Activated T-cell treated with anti-CD3 and anti-CD28 coated beads, Interleukin-2, amount 50 U/mL, for 72 hours (primary cell): ENCODE measurements at regions not wholly inside any gene's neighbourhood (a gene's known extent, or its start where the extent isn't known, plus 50 kb on each side); places are given as distances from the start of the nearest gene placed in this dataset.

Experiments used
- ATAC-seq, 2 donors: fragments of 150-1000 bp; cut with Tn5 transposase; replicated peaks in 1 of 2; 2 replicates each; pipeline ENCODE4 v1.10.0; 2021; ENCODE audit warnings: moderate library complexity in 2 of 2, mild to moderate bottlenecking in 1 of 2
- DNase-seq, 2 donors: peaks; one replicate each; pipeline ENCODE4 v3.0.0; 2021 to 2022; ENCODE audit warnings: mixed read lengths in 1 of 2
- H3K27ac Mint-ChIP-seq: one replicate; pipeline ENCODE4 v1.8.0; 2022; ENCODE audit warnings: mild to moderate bottlenecking, moderate library complexity, mixed read lengths
- H3K27me3 Mint-ChIP-seq: one replicate; pipeline ENCODE4 v1.8.0; 2022; ENCODE audit warnings: low read depth, mixed read lengths
- H3K36me3 Mint-ChIP-seq, 2 donors: one replicate each; pipeline ENCODE4 v1.8.0; 2022; ENCODE audit warnings: mixed read lengths in 2 of 2, mild to moderate bottlenecking in 1 of 2; ENCODE audit not compliant: insufficient read depth in 2 of 2
- H3K4me1 Mint-ChIP-seq: one replicate; pipeline ENCODE4 v1.8.0; 2022; ENCODE audit warnings: low read depth, mixed read lengths
- H3K4me3 Mint-ChIP-seq, 2 donors: one replicate each; pipeline ENCODE4 v1.8.0; 2022; ENCODE audit warnings: mild to moderate bottlenecking in 2 of 2, mixed read lengths in 2 of 2, moderate library complexity in 2 of 2
- H3K9me3 Mint-ChIP-seq, 2 donors: one replicate each; pipeline ENCODE4 v1.8.0; 2022; ENCODE audit warnings: mixed read lengths in 2 of 2

DNA sequence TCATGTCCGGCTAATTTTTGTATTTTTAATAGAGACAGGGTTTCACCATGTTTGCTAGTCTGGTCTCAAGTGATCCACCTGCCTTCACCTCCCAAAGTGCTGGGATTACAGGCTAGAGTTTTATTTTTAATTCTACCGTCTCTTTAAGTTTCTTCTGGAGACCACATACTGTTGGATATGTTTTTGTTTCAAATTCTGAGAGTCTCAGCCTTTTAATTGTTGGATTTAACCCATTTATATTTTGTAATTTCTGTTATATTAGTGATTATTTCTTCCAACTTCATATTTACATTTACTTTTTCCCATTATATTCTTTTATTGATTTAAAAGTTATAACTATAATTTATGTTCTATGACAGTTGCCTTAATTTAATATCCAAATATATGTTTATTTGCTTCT is 139.4 kb downstream of the BMS1 start:
- H3K9me3 Mint-ChIP-seq, result peaks cover 8 to 12% of the 10 kb centered on the region in 2 donors
- ATAC-seq (no peak), DNase-seq (no peak)
- no peak overlapping the region for H3K4me3 Mint-ChIP-seq
- no peak overlapping the region for H3K27ac Mint-ChIP-seq
- H3K36me3 Mint-ChIP-seq, result peaks cover 2 to 4% of the 10 kb centered on the region in 2 donors
- H3K4me1 Mint-ChIP-seq, result no peaks in the 10 kb centered on the region
- peaks cover 1% of the 10 kb centered on the region for H3K27me3 Mint-ChIP-seq

DNA sequence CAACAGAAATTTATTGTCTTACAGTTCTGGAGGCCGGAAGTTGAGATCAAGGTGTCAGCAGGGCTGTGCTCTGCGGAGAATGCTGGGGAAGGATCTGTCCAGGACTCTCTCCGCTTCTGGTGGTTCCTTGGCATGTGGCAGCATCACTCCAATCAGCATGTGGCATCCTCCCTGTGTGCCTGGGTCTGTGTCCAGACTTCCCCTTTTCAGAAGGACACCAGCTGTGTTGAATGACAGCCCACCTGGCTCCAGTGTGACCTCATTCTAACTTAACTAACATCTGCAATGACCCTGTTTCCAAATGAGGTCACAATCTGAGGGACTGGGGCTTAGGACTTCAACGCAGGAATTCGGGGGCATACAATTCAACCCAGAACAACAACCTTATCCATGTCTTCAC is 141.9 kb downstream of the BMS1 start:
- no peak overlapping the region for H3K27ac Mint-ChIP-seq
- peaks cover 13% of the 10 kb centered on the region for H3K27me3 Mint-ChIP-seq
- peaks cover 0 to 4% of the 10 kb centered on the region in 2 donors for H3K36me3 Mint-ChIP-seq
- DNase-seq (no peak), ATAC-seq (no peak)
- peaks cover 7 to 8% of the 10 kb centered on the region in 2 donors for H3K9me3 Mint-ChIP-seq
- no peak overlapping the region for H3K4me3 Mint-ChIP-seq
- H3K4me1 Mint-ChIP-seq, result no peaks in the 10 kb centered on the region

DNA sequence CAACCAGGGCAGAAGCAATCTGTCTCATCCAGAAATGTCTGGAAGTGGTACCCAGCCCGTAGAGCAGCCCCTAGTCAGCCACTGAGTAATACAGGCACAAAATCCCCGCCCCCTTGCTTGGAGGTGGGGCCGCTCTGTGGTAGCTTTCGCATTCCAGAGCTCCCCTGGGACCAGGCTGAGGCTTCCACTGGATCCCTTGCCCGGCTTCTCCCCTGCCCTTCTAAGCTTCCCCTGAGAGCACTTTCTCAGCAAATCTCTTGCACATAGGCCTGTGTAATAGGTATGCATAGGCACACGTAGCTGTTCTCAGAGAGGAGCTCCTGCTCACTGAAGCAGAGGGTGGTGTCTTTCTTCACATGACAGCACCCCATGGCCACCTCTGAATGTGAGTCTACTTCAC is 144.2 kb downstream of the BMS1 start:
- peaks cover 4 to 6% of the 10 kb centered on the region in 2 donors for H3K9me3 Mint-ChIP-seq
- H3K4me1 Mint-ChIP-seq, result no peaks in the 10 kb centered on the region
- ATAC-seq (no peak), DNase-seq (no peak)
- peaks cover 0 to 4% of the 10 kb centered on the region in 2 donors for H3K36me3 Mint-ChIP-seq
- no peak overlapping the region for H3K4me3 Mint-ChIP-seq
- H3K27ac Mint-ChIP-seq, result no peak overlapping the region
- H3K27me3 Mint-ChIP-seq, result peaks cover 13% of the 10 kb centered on the region

GRCh38 chr10:42928064-42928463 is 145.5 kb downstream of the BMS1 start:
- ATAC-seq (no peak), DNase-seq (no peak)
- Mint-ChIP-seq H3K4me3 (no peak overlapping the region), H3K9me3 (peaks cover under 1% of the 10 kb centered on the region in 2 donors), H3K27ac (no peak overlapping the region), H3K36me3 (peaks cover 0 to under 1% of the 10 kb centered on the region in 2 donors), H3K4me1 (peaks cover 3% of the 10 kb centered on the region), H3K27me3 (peaks cover 21% of the 10 kb centered on the region)

DNA sequence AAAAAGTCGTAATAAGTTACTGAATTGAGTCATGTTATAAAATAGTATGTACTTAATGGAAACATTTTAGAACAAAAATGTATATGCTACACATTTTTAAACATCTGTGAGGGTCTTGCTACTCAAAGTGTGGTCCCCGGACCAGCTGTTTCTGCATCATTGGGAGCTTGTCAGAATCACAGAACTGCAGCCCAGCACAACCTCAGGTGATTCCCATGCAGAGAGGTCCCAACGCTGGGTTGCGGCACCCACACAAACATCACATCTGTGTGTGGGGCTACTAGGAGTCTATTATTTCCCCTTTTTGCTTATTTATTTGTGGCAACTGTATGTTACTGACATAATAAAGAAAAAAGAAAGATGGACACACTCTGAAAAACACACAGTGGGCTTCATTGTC is 146.6 kb downstream of the BMS1 start:
- Mint-ChIP-seq H3K9me3 (no peaks in the 10 kb centered on the region), H3K27ac (no peak overlapping the region), H3K4me3 (no peak overlapping the region), H3K36me3 (no peaks in the 10 kb centered on the region), H3K27me3 (peaks cover 32% of the 10 kb centered on the region), H3K4me1 (peaks cover 11% of the 10 kb centered on the region)
- DNase-seq (no peak), ATAC-seq (no peak)

- peaks cover 33% of the 10 kb centered on the region for H3K27me3 Mint-ChIP-seq
- peaks cover 15% of the 10 kb centered on the region for H3K4me1 Mint-ChIP-seq
- H3K4me3 Mint-ChIP-seq, result no peak overlapping the region
- ATAC-seq (no peak), DNase-seq (no peak)
- H3K27ac Mint-ChIP-seq, result no peak overlapping the region
- no peaks in the 10 kb centered on the region for H3K9me3 Mint-ChIP-seq
- H3K36me3 Mint-ChIP-seq, result no peaks in the 10 kb centered on the region
These were observed 146.9 kb upstream of the RET start for GRCh38 chr10:42929993-42930392.

GRCh38 chr10:42930516-42931192 is 146.2 kb upstream of the RET start:
- no peaks in the 10 kb centered on the region for H3K36me3 Mint-ChIP-seq
- peaks cover 33% of the 10 kb centered on the region for H3K27me3 Mint-ChIP-seq
- DNase-seq, result no peak
- no peak for ATAC-seq
- H3K9me3 Mint-ChIP-seq, result no peaks in the 10 kb centered on the region
- no peak overlapping the region for H3K4me3 Mint-ChIP-seq
- peaks cover 15% of the 10 kb centered on the region for H3K4me1 Mint-ChIP-seq
- H3K27ac Mint-ChIP-seq, result no peak overlapping the region

DNA sequence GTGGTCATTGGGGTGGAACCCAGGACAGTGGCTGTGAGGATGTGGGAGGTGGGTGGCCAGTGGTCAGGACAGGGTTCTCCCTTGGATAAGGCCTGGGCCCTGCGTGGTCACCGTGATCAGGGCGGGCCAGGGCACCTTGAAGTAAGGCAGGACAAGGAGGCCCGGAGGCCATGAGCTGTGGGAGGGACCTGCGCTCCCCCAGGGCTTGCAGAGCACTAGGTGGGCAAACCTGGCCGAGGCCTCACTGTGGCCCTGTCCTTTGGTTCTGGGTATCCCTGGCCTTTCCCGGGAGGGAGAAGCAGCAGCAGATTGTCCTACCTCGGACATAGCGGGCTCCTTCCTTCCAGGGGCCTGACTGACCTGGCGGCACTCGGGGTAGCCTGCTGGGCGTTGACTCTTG is 144.8 kb upstream of the RET start:
- peaks cover 30% of the 10 kb centered on the region for H3K27me3 Mint-ChIP-seq
- ATAC-seq (no peak), DNase-seq (no peak)
- H3K27ac Mint-ChIP-seq, result no peak overlapping the region
- peaks cover 15% of the 10 kb centered on the region for H3K4me1 Mint-ChIP-seq
- H3K9me3 Mint-ChIP-seq, result no peaks in the 10 kb centered on the region
- no peaks in the 10 kb centered on the region for H3K36me3 Mint-ChIP-seq
- H3K4me3 Mint-ChIP-seq, result no peak overlapping the region

DNA sequence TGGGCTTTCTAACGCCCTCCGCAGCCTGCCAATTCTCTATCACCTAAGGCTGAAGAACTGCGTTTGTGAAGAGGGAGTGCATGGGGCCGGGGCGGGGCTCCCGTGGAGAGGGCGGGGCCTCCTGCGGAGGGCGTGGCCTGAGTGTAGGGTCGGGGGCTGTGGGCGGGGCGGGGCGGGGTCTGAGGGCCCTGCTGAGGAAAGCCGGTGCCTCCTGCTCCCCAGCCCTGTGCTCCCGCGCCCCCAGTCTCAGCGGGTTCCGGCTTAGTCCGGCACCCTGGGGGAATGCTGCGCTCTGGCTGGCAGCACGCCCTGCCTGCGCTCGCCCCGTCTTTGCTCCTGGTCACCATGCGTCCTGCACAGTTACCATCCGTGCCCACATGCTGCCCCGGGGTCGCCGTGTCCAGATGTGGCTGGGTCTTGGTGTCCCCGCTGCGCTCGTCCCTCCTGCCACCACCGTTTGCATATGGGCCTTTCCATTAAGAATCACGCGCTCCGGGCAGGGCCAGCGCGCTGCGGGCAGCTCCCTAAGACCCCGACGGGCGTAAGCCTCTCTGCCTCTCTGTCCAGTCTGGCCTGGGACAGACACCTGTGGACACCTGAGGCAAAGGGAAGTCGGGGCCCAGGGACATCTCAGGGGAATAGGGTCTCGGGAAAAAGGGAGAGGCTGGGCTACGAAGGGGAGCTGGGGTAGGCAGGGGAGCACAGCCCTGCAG is 144.0 kb upstream of the RET start:
- peak; percentile 40 for DNase-seq
- peaks cover 23% of the 10 kb centered on the region for H3K27me3 Mint-ChIP-seq
- H3K4me3 Mint-ChIP-seq, result peak overlapping the region; percentile 78 to 87
- H3K27ac Mint-ChIP-seq, result no peak overlapping the region
- no peaks in the 10 kb centered on the region for H3K36me3 Mint-ChIP-seq
- H3K9me3 Mint-ChIP-seq, result no peaks in the 10 kb centered on the region
- peaks cover 15% of the 10 kb centered on the region for H3K4me1 Mint-ChIP-seq
- ATAC-seq, result peak; percentile 58 to 67

DNA sequence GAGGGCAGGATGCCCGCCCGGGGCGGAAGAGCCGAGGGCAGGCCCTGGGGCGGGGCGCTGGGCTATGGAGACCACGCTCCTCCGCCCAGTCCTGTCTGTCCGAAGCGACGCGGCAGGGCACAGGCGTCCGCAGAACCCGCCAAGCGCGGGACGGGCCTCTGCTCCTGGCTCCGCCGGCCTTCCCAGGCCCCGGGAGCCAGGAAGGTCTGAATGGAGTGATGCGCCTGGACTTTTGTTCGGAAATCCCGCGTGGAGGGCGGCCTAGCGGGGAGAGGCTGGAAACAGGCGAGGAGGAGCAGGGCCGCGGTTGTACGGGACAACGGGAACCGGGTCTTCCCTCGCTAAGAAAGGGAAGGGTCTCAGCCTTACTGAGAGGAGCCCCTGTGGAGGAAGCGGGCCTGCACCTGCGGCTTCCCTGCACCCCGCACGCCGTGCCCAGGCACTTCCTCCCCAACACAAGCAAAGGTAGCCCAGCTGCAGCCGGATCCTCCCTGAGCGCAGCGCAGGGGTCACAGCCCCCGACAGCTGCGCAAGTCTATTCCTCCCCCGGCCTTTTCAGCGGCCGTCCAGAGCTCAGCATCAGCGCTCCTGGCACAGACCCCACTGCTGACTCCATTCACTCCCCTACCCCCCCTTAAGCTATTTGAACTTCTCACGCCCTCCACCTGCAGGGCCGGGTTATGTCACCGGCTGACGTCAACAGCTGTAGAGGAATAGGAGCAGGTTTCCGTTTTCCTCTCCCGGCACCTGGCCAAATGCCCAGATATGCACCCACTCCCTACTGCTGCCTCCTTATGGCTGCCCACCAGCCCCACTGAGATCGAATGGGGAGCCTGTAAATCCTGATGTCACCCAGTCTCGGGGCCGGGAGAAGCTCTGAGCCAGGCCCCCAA is 143.2 kb upstream of the RET start:
- Mint-ChIP-seq H3K4me3 (peak overlapping the region; percentile 78 to 87), H3K36me3 (no peaks in the 10 kb centered on the region), H3K4me1 (peaks cover 15% of the 10 kb centered on the region), H3K27ac (no peak overlapping the region), H3K9me3 (no peaks in the 10 kb centered on the region), H3K27me3 (peaks cover 21% of the 10 kb centered on the region)
- ATAC-seq, result peak; percentile 70 to 73
- peak; percentile 4 to 23 for DNase-seq

DNA sequence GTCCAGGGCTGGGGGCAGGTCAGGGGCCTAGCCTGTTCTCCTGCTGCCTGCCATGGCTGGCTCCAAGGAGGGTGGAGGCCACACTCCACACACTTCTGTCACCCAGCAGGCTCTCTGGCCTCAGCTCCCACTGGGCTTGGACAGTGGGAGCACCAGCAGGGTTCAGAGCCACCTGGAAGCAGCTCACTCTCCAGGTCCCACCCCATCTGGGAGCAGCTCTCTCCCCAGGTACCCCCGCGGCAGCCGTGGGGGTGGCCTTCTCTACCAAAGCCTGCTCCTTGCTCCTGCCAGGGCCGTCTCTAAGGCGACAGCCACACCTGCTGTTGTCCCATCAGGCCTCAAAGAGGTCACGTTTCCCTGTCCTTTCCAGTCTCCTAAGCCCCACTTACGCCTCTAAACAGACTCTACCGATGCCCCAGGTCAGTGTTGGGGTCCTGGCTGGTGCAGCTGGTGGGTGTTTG is 142.5 kb upstream of the RET start:
- DNase-seq, result no peak
- H3K9me3 Mint-ChIP-seq, result no peaks in the 10 kb centered on the region

GRCh38 chr10:42934842-42935241 is 142.0 kb upstream of the RET start:
- no peaks in the 10 kb centered on the region for H3K36me3 Mint-ChIP-seq
- ATAC-seq, result no peak

More for the DNA sequence above, 142.5 kb upstream of the RET start:
- H3K27me3 Mint-ChIP-seq, result peaks cover 21% of the 10 kb centered on the region
- H3K36me3 Mint-ChIP-seq, result no peaks in the 10 kb centered on the region
- H3K27ac Mint-ChIP-seq, result no peak overlapping the region
- no peak for ATAC-seq
- H3K4me1 Mint-ChIP-seq, result peaks cover 15% of the 10 kb centered on the region
- peak overlapping the region in 1 of 2 donors; percentile 87 for H3K4me3 Mint-ChIP-seq

DNA sequence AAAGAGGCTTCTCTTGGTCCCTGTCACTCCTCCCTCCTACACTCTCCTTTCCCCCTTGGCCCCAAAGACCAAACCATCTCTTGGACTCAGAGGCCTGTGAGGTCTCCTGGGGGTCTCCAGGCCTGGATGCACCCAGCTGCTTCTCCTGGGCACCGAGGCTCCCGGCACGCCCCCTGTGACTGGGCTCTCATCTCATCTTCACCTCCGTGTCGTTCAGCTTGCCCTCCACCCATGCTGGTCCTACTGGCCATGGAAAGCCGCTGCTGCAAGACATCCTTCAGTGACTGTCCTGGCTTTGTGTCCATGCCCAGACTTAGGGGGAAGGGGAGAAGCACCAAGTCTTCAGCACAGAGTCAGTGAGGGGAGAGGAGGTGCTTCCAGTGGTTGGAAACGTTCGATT is 141.4 kb upstream of the RET start:
- DNase-seq (no peak), ATAC-seq (no peak)
- H3K27ac Mint-ChIP-seq, result no peak overlapping the region
- H3K4me3 Mint-ChIP-seq, result no peak overlapping the region
- H3K36me3 Mint-ChIP-seq, result no peaks in the 10 kb centered on the region
- peaks cover 15% of the 10 kb centered on the region for H3K4me1 Mint-ChIP-seq
- H3K27me3 Mint-ChIP-seq, result peaks cover 21% of the 10 kb centered on the region
- H3K9me3 Mint-ChIP-seq, result no peaks in the 10 kb centered on the region

More at GRCh38 chr10:42934842-42935241, 142.0 kb upstream of the RET start:
- no peak overlapping the region for H3K27ac Mint-ChIP-seq
- DNase-seq, result no peak
- peaks cover 21% of the 10 kb centered on the region for H3K27me3 Mint-ChIP-seq
- no peaks in the 10 kb centered on the region for H3K9me3 Mint-ChIP-seq
- H3K4me1 Mint-ChIP-seq, result peaks cover 15% of the 10 kb centered on the region
- no peak overlapping the region for H3K4me3 Mint-ChIP-seq
